K562 (cell line): ENCODE measurements at regions not wholly inside any gene's neighbourhood (a gene's known extent, or its start where the extent isn't known, plus 50 kb on each side); places are given as distances from the start of the nearest gene placed in this dataset.

Experiments used
- CBX5 ChIP-seq: IDR thresholded peaks from 2 replicates; pipeline ENCODE4 v1.6.1; 2014; ENCODE audit warnings: low read depth, borderline replicate concordance
- DPF2 ChIP-seq: fragments of 450-650 bp; IDR thresholded peaks from 2 replicates; pipeline ENCODE4 v1.6.1; 2016
- FOXJ2 ChIP-seq: fragments of 200-800 bp; sonication (Bioruptor generic); IDR thresholded peaks from 2 replicates; pipeline ENCODE4 v1.6.1; 2016; ENCODE audit warnings: missing genetic modification characterization, missing compliant biosample characterization
- FOXM1 ChIP-seq, 2 experiments: fragments of 450-650 bp in 1 of 2; sonication (generic) in 1 of 2; formaldehyde crosslinking in 1 of 2; IDR thresholded peaks; 2 replicates each; pipeline versions ENCODE4 v1.6.1 to v1.9.0; 2017 to 2022; ENCODE audit warnings: low read depth in 2 of 2, mild to moderate bottlenecking in 2 of 2, missing genetic modification reagents in 1 of 2, moderate library complexity in 1 of 2
- NCOA6 ChIP-seq: fragments of 450-650 bp; IDR thresholded peaks from 2 replicates; pipeline ENCODE4 v1.6.1; 2017; ENCODE audit warnings: mild to moderate bottlenecking
- NONO ChIP-seq, 2 experiments: fragments of 200-400 bp in 1 of 2; fragments of 450-650 bp in 1 of 2; formaldehyde crosslinking in 1 of 2; IDR thresholded peaks; 2 replicates each; pipeline ENCODE4 v1.6.1; 2017; ENCODE audit warnings: low read depth in 2 of 2, mild to moderate bottlenecking in 2 of 2, moderate library complexity in 2 of 2, low read length in 1 of 2
- POLR2AphosphoS5 ChIP-seq: IDR thresholded peaks from 2 replicates; pipeline ENCODE4 v1.6.1; 2011; ENCODE audit warnings: mild to moderate bottlenecking, low read depth, low read length, moderate library complexity; ENCODE audit not compliant: control insufficient read depth, insufficient read depth
- POLR2B ChIP-seq: fragments of 450-650 bp; IDR thresholded peaks from 2 replicates; pipeline ENCODE4 v1.6.1; 2018; ENCODE audit warnings: low read depth; ENCODE audit not compliant: partially characterized antibody
- SMARCE1 ChIP-seq: fragments of 450-650 bp; IDR thresholded peaks from 2 replicates; pipeline ENCODE4 v1.7.1; 2016; ENCODE audit warnings: mild to moderate bottlenecking
- TRIM28 ChIP-seq: fragments of 450-650 bp; IDR thresholded peaks from 2 replicates; pipeline ENCODE4 v1.6.1; 2017
- TSC22D4 ChIP-seq: fragments of 450-650 bp; IDR thresholded peaks from 2 replicates; pipeline ENCODE4 v1.6.1; 2016; ENCODE audit warnings: missing genetic modification characterization, missing biosample characterization, control low read depth
- ZNF311 ChIP-seq: fragments of 250-450 bp; sonication (Bioruptor Pico); IDR thresholded peaks from 2 replicates; pipeline ENCODE4 v1.4.0; 2020; ENCODE audit warnings: mild to moderate bottlenecking, moderate library complexity
- ZNF586 ChIP-seq: fragments of 450-650 bp; formaldehyde crosslinking; conservative IDR thresholded peaks from 2 replicates; pipeline ENCODE4 v1.4.0; 2020; ENCODE audit warnings: mild to moderate bottlenecking, moderate library complexity
- TF ChIP-seq, protein P1 (sequence below): fragments of 450-650 bp; formaldehyde crosslinking; IDR thresholded peaks from 2 replicates; pipeline ENCODE4 v1.4.0; 2020; ENCODE audit warnings: mild to moderate bottlenecking, mixed read lengths
- TF ChIP-seq, protein P2 (sequence below): fragments of 150-350 bp; conservative IDR thresholded peaks from 2 replicates; pipeline ENCODE4 v1.6.1; 2014; ENCODE audit warnings: low read length
- TF ChIP-seq, protein P3 (sequence below): fragments of 250-450 bp; sonication (Bioruptor Pico); IDR thresholded peaks from 2 replicates; pipeline ENCODE4 v1.9.0; 2021; ENCODE audit warnings: mild to moderate bottlenecking
- TF ChIP-seq, protein P4 (sequence below): conservative IDR thresholded peaks from 2 replicates; pipeline ENCODE4 v1.6.1; 2011; ENCODE audit warnings: low read depth, mild to moderate bottlenecking, low read length; ENCODE audit not compliant: control insufficient read depth
- TF ChIP-seq, protein P5 (sequence below), 2 experiments: fragments of 450-650 bp; IDR thresholded peaks; 2 replicates each; pipeline ENCODE4 v1.6.1; 2016
- TF ChIP-seq, protein P6 (sequence below), 3 experiments: fragments of 200-800 bp in 1 of 3; sonication (Bioruptor generic) in 1 of 3; sonication (generic) in 1 of 3; formaldehyde crosslinking in 1 of 3; IDR thresholded peaks; 2 replicates each; pipeline versions ENCODE4 v1.6.1 to v1.8.0; 2016 to 2022; ENCODE audit warnings: mild to moderate bottlenecking in 2 of 3, missing compliant biosample characterization in 2 of 3, missing genetic modification characterization in 2 of 3, missing genetic modification reagents in 1 of 3

DNA sequence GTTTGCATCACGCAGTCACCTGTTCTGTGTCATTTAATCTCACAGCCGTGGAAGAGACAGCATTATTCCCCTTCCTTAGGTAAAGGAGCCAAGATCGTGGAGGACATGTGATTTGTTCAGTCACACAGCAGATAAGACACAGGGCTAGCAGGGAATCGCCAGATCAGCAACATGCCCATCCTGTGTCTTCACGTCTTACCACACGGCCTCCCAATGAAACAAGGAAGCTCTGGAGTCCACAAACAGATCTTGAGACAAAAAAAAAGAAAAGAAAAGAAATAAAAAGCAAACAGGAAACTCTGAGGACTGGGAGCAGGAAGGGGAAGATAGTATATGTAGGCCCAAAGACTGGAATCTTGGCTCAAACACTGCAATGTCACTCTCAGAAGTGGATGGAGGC lies 155.3 kb downstream of the ADSS2 start (continued):
- no peak for TF ChIP-seq NCOA6
- TF ChIP-seq ZNF311 (CRISPR knock-in tag): no peak
- no peak for TF ChIP-seq POLR2B
- 0 out of 2 replicates have a peak, but pooled peaks have one; percentile 39 for TF ChIP-seq FOXJ2 (tag)
- no peak for TF ChIP-seq TSC22D4 (tag)
- TF ChIP-seq, protein P1, sequence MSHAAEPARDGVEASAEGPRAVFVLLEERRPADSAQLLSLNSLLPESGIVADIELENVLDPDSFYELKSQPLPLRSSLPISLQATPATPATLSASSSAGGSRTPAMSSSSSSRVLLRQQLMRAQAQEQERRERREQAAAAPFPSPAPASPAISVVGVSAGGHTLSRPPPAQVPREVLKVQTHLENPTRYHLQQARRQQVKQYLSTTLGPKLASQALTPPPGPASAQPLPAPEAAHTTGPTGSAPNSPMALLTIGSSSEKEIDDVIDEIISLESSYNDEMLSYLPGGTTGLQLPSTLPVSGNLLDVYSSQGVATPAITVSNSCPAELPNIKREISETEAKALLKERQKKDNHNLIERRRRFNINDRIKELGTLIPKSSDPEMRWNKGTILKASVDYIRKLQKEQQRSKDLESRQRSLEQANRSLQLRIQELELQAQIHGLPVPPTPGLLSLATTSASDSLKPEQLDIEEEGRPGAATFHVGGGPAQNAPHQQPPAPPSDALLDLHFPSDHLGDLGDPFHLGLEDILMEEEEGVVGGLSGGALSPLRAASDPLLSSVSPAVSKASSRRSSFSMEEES (CRISPR knock-in tag): peak; percentile 32; the same call in 1 of the 2 replicates
- peak; percentile 48; the same call in 1 of the 2 replicates for TF ChIP-seq DPF2
- TF ChIP-seq POLR2AphosphoS5: no peak
- no peak for TF ChIP-seq CBX5
- TF ChIP-seq FOXM1 (IDR thresholded peaks at IDR 0.05; ENCODE audit: low read depth): no peak
- no peak for TF ChIP-seq FOXM1 (CRISPR knock-in tag; IDR thresholded peaks at IDR 0.05; ENCODE audit: low read depth)
- no peak for TF ChIP-seq ZNF586 (CRISPR knock-in tag)
- TF ChIP-seq, protein P2, sequence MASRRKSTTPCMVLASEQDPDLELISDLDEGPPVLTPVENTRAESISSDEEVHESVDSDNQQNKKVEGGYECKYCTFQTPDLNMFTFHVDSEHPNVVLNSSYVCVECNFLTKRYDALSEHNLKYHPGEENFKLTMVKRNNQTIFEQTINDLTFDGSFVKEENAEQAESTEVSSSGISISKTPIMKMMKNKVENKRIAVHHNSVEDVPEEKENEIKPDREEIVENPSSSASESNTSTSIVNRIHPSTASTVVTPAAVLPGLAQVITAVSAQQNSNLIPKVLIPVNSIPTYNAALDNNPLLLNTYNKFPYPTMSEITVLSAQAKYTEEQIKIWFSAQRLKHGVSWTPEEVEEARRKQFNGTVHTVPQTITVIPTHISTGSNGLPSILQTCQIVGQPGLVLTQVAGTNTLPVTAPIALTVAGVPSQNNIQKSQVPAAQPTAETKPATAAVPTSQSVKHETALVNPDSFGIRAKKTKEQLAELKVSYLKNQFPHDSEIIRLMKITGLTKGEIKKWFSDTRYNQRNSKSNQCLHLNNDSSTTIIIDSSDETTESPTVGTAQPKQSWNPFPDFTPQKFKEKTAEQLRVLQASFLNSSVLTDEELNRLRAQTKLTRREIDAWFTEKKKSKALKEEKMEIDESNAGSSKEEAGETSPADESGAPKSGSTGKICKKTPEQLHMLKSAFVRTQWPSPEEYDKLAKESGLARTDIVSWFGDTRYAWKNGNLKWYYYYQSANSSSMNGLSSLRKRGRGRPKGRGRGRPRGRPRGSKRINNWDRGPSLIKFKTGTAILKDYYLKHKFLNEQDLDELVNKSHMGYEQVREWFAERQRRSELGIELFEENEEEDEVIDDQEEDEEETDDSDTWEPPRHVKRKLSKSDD: no peak
- TF ChIP-seq TRIM28: no peak
- TF ChIP-seq, protein P3, sequence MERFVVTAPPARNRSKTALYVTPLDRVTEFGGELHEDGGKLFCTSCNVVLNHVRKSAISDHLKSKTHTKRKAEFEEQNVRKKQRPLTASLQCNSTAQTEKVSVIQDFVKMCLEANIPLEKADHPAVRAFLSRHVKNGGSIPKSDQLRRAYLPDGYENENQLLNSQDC (CRISPR knock-in tag): no peak
- no peak for TF ChIP-seq NONO (IDR thresholded peaks at IDR 0.05; ENCODE audit: low read depth in 2 of 2, low read length in 1 of 2)
- TF ChIP-seq SMARCE1: no peak; the same call in 1 of the 2 replicates
- TF ChIP-seq, protein P4, sequence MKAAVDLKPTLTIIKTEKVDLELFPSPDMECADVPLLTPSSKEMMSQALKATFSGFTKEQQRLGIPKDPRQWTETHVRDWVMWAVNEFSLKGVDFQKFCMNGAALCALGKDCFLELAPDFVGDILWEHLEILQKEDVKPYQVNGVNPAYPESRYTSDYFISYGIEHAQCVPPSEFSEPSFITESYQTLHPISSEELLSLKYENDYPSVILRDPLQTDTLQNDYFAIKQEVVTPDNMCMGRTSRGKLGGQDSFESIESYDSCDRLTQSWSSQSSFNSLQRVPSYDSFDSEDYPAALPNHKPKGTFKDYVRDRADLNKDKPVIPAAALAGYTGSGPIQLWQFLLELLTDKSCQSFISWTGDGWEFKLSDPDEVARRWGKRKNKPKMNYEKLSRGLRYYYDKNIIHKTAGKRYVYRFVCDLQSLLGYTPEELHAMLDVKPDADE: no peak
- TF ChIP-seq, protein P5, sequence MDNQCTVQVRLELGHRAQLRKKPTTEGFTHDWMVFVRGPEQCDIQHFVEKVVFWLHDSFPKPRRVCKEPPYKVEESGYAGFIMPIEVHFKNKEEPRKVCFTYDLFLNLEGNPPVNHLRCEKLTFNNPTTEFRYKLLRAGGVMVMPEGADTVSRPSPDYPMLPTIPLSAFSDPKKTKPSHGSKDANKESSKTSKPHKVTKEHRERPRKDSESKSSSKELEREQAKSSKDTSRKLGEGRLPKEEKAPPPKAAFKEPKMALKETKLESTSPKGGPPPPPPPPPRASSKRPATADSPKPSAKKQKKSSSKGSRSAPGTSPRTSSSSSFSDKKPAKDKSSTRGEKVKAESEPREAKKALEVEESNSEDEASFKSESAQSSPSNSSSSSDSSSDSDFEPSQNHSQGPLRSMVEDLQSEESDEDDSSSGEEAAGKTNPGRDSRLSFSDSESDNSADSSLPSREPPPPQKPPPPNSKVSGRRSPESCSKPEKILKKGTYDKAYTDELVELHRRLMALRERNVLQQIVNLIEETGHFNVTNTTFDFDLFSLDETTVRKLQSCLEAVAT (IDR thresholded peaks at IDR 0.05): peak in 1 of 2 experiments; percentile 38; a peak in 1 of 4 replicates
- TF ChIP-seq, protein P6, sequence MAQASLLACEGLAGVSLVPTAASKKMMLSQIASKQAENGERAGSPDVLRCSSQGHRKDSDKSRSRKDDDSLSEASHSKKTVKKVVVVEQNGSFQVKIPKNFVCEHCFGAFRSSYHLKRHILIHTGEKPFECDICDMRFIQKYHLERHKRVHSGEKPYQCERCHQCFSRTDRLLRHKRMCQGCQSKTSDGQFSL (CRISPR knock-in tag; IDR thresholded peaks at IDR 0.05): no peak
- TF ChIP-seq, protein P6 (tag; IDR thresholded peaks at IDR 0.05): no peak
